AG20443 (cell line): ENCODE measurements at regions not wholly inside any gene's neighbourhood (a gene's known extent, or its start where the extent isn't known, plus 50 kb on each side); places are given as distances from the start of the nearest gene placed in this dataset.

ENCODE experiments used
- DNase-seq: peaks from one replicate; pipeline ENCODE4 v3.0.0; 2012; ENCODE audit warnings: low spot score, mixed read lengths

GRCh38 chr5:152270096-152270495 lies 135.0 kb downstream of the NMUR2 start:
- no peak for DNase-seq

GRCh38 chr5:152269533-152269932 lies 135.5 kb downstream of the NMUR2 start:
- no peak for DNase-seq

- DNase-seq = no peak
Observed at GRCh38 chr5:152264645-152265254, 140.3 kb downstream of the NMUR2 start.

- DNase-seq = no peak
Observed at GRCh38 chr5:152262667-152263066, 142.4 kb downstream of the NMUR2 start.

GRCh38 chr5:152260940-152261339 lies 144.1 kb downstream of the NMUR2 start:
- DNase-seq = no peak

- no peak for DNase-seq
Observed at GRCh38 chr5:152259702-152260101, 145.4 kb downstream of the NMUR2 start.

- no peak for DNase-seq
Observed at GRCh38 chr5:152256580-152256979, 148.5 kb downstream of the NMUR2 start.

- DNase-seq = no peak
Observed at GRCh38 chr5:152255411-152255810, 149.7 kb downstream of the NMUR2 start.

GRCh38 chr5:152247850-152248385 lies 157.2 kb downstream of the NMUR2 start:
- DNase-seq = no peak

GRCh38 chr5:152246401-152246800 lies 158.7 kb downstream of the NMUR2 start:
- no peak for DNase-seq

- no peak for DNase-seq
Observed at GRCh38 chr5:152237531-152237930, 167.5 kb downstream of the NMUR2 start.

- DNase-seq = no peak
Observed at GRCh38 chr5:152226191-152226590, 178.9 kb downstream of the NMUR2 start.

- DNase-seq = no peak
Observed at GRCh38 chr5:152221721-152222629, 183.1 kb downstream of the NMUR2 start.

GRCh38 chr5:152218694-152219093 lies 186.4 kb downstream of the NMUR2 start:
- DNase-seq = no peak

GRCh38 chr5:152205804-152206203 lies 199.3 kb downstream of the NMUR2 start:
- DNase-seq = no peak

GRCh38 chr5:152202321-152202720 lies 202.8 kb downstream of the NMUR2 start:
- no peak for DNase-seq

GRCh38 chr5:152193391-152194107 lies 211.5 kb downstream of the NMUR2 start:
- DNase-seq = no peak

- DNase-seq = no peak
Observed at GRCh38 chr5:152188251-152188650, 216.8 kb downstream of the NMUR2 start.

- no peak for DNase-seq
Observed at GRCh38 chr5:152187668-152188067, 217.4 kb downstream of the NMUR2 start.

- no peak for DNase-seq
Observed at GRCh38 chr5:152185547-152186245, 219.4 kb downstream of the NMUR2 start.

- DNase-seq = no peak
Observed at GRCh38 chr5:152184266-152184665, 220.8 kb downstream of the NMUR2 start.

- DNase-seq = no peak
Observed at GRCh38 chr5:152181461-152181860, 223.6 kb downstream of the NMUR2 start.
